ENCODE measurements at regions not wholly inside any gene's neighbourhood (a gene's known extent, or its start where the extent isn't known, plus 50 kb on each side); places are given as distances from the start of the nearest gene placed in this dataset.

- ATAC-seq (ENCODE audit: insufficient read depth, low FRiP score) (no peak), DNase-seq (no peak)
- Histone ChIP-seq H3K9ac (ENCODE audit: insufficient read depth in 1 of 2, low read length in 2 of 2) (no peak overlapping the region), H3K9me3 (ENCODE audit: control insufficient read depth in 4 of 4, insufficient read depth in 3 of 4, low read length in 3 of 4) (no peaks in the 10 kb centered on the region), H3K4me1 (ENCODE audit: control insufficient read depth in 5 of 5, insufficient read depth in 5 of 5, low read length in 5 of 5) (no peaks in the 10 kb centered on the region), H3K4me3 (no peak overlapping the region), H3K27me3 (ENCODE audit: control insufficient read depth in 3 of 3, insufficient read depth in 3 of 3, low read length in 2 of 3) (no peaks in the 10 kb centered on the region), H3K36me3 (ENCODE audit: control insufficient read depth in 4 of 4, insufficient read depth in 4 of 4, low read length in 4 of 4) (no peaks in the 10 kb centered on the region), H3K27ac (ENCODE audit: low read depth in 1 of 2, low read length in 1 of 2) (no peak overlapping the region)
- 75 to 85% methylated on average over 4 of the region's 4 CpGs for WGBS, 2 donors
- no peak for TF ChIP-seq CTCF (IDR thresholded peaks at IDR 0.05; ENCODE audit: control extremely low read depth, extremely low read depth)
These were observed 459.7 kb downstream of the TBL1XR1 start for GRCh38 chr3:176737480-176738110.

GRCh38 chr3:176734146-176734545, 463.1 kb downstream of the TBL1XR1 start:
- Histone ChIP-seq H3K27ac (ENCODE audit: low read depth in 1 of 2, low read length in 1 of 2) (no peak overlapping the region), H3K4me1 (ENCODE audit: control insufficient read depth in 5 of 5, insufficient read depth in 5 of 5, low read length in 5 of 5) (no peaks in the 10 kb centered on the region), H3K27me3 (ENCODE audit: control insufficient read depth in 3 of 3, insufficient read depth in 3 of 3, low read length in 2 of 3) (no peaks in the 10 kb centered on the region), H3K36me3 (ENCODE audit: control insufficient read depth in 4 of 4, insufficient read depth in 4 of 4, low read length in 4 of 4) (no peaks in the 10 kb centered on the region), H3K9ac (ENCODE audit: insufficient read depth in 1 of 2, low read length in 2 of 2) (no peak overlapping the region), H3K9me3 (ENCODE audit: control insufficient read depth in 4 of 4, insufficient read depth in 3 of 4, low read length in 3 of 4) (no peaks in the 10 kb centered on the region), H3K4me3 (no peak overlapping the region)
- WGBS, 2 donors, result 69 to 73% methylated on average over 5 of the region's 5 CpGs
- ATAC-seq (ENCODE audit: insufficient read depth, low FRiP score), result no peak
- TF ChIP-seq CTCF (IDR thresholded peaks at IDR 0.05; ENCODE audit: control extremely low read depth, extremely low read depth), result no peak
- no peak for DNase-seq

GRCh38 chr3:176724394-176724759, 472.9 kb downstream of the TBL1XR1 start:
- H3K9ac ChIP-seq (ENCODE audit: insufficient read depth in 1 of 2, low read length in 2 of 2), result no peak overlapping the region
- no peaks in the 10 kb centered on the region for H3K9me3 ChIP-seq (ENCODE audit: control insufficient read depth in 4 of 4, insufficient read depth in 3 of 4, low read length in 3 of 4)
- no peaks in the 10 kb centered on the region for H3K36me3 ChIP-seq (ENCODE audit: control insufficient read depth in 4 of 4, insufficient read depth in 4 of 4, low read length in 4 of 4)
- ATAC-seq (ENCODE audit: insufficient read depth, low FRiP score), result no peak
- no peak overlapping the region for H3K27ac ChIP-seq (ENCODE audit: low read depth in 1 of 2, low read length in 1 of 2)
- no peak for DNase-seq
- no peaks in the 10 kb centered on the region for H3K4me1 ChIP-seq (ENCODE audit: control insufficient read depth in 5 of 5, insufficient read depth in 5 of 5, low read length in 5 of 5)
- H3K4me3 ChIP-seq, result no peak overlapping the region
- TF ChIP-seq CTCF (IDR thresholded peaks at IDR 0.05; ENCODE audit: control extremely low read depth, extremely low read depth), result no peak
- no peaks in the 10 kb centered on the region for H3K27me3 ChIP-seq (ENCODE audit: control insufficient read depth in 3 of 3, insufficient read depth in 3 of 3, low read length in 2 of 3)

GRCh38 chr3:176723758-176724393, 473.4 kb downstream of the TBL1XR1 start:
- H3K4me3 ChIP-seq, result no peak overlapping the region
- DNase-seq, result no peak
- H3K27ac ChIP-seq (ENCODE audit: low read depth in 1 of 2, low read length in 1 of 2), result no peak overlapping the region
- H3K9me3 ChIP-seq (ENCODE audit: control insufficient read depth in 4 of 4, insufficient read depth in 3 of 4, low read length in 3 of 4), result no peaks in the 10 kb centered on the region
- H3K27me3 ChIP-seq (ENCODE audit: control insufficient read depth in 3 of 3, insufficient read depth in 3 of 3, low read length in 2 of 3), result no peaks in the 10 kb centered on the region
- H3K4me1 ChIP-seq (ENCODE audit: control insufficient read depth in 5 of 5, insufficient read depth in 5 of 5, low read length in 5 of 5), result no peaks in the 10 kb centered on the region
- H3K36me3 ChIP-seq (ENCODE audit: control insufficient read depth in 4 of 4, insufficient read depth in 4 of 4, low read length in 4 of 4), result no peaks in the 10 kb centered on the region
- TF ChIP-seq CTCF (IDR thresholded peaks at IDR 0.05; ENCODE audit: control extremely low read depth, extremely low read depth), result no peak
- no peak overlapping the region for H3K9ac ChIP-seq (ENCODE audit: insufficient read depth in 1 of 2, low read length in 2 of 2)
- no peak for ATAC-seq (ENCODE audit: insufficient read depth, low FRiP score)
